Osteocyte (in vitro differentiated cells): ENCODE measurements at regions not wholly inside any gene's neighbourhood (a gene's known extent, or its start where the extent isn't known, plus 50 kb on each side); places are given as distances from the start of the nearest gene placed in this dataset.

Experiments used
- DNase-seq: peaks from one replicate; pipeline ENCODE4 v3.0.0; 2021; ENCODE audit warnings: mixed read lengths; ENCODE audit not compliant: unreplicated experiment; ENCODE audit errors: extremely low spot score
- H3K27ac Mint-ChIP-seq: one replicate; pipeline ENCODE4 v1.8.0; 2021; ENCODE audit warnings: mild to moderate bottlenecking, mixed read lengths; ENCODE audit not compliant: unreplicated experiment
- H3K27me3 Mint-ChIP-seq: one replicate; pipeline ENCODE4 v1.8.0; 2021; ENCODE audit warnings: mixed read lengths; ENCODE audit not compliant: unreplicated experiment
- H3K36me3 Mint-ChIP-seq: one replicate; pipeline ENCODE4 v1.8.0; 2021; ENCODE audit warnings: mixed read lengths; ENCODE audit not compliant: unreplicated experiment
- H3K4me1 Mint-ChIP-seq: one replicate; pipeline ENCODE4 v1.8.0; 2021; ENCODE audit warnings: mixed read lengths; ENCODE audit not compliant: unreplicated experiment
- H3K4me3 Mint-ChIP-seq: one replicate; pipeline ENCODE4 v1.8.0; 2021; ENCODE audit warnings: mild to moderate bottlenecking, moderate library complexity, mixed read lengths; ENCODE audit not compliant: unreplicated experiment
- H3K9me3 Mint-ChIP-seq: one replicate; pipeline ENCODE4 v1.8.0; 2021; ENCODE audit warnings: mixed read lengths; ENCODE audit not compliant: unreplicated experiment
- CTCF ChIP-seq: fragments of 200-600 bp; sonication (generic); IDR thresholded peaks from 2 replicates; pipeline ENCODE4 v1.5.0; 2021; ENCODE audit warnings: antibody characterized with exemption, mild to moderate bottlenecking, moderate library complexity

GRCh38 chr12:92034858-92035401, 110.7 kb downstream of the BTG1 start:
- no peak for DNase-seq
- no peaks in the 10 kb centered on the region for H3K27me3 Mint-ChIP-seq
- no peaks in the 10 kb centered on the region for H3K9me3 Mint-ChIP-seq
- no peak for TF ChIP-seq CTCF
- no peaks in the 10 kb centered on the region for H3K36me3 Mint-ChIP-seq
- peak overlapping the region; percentile 63 for H3K4me3 Mint-ChIP-seq
- peak overlapping the region; percentile 45 for H3K27ac Mint-ChIP-seq
- H3K4me1 Mint-ChIP-seq, result peaks cover 44% of the 10 kb centered on the region

GRCh38 chr12:92034083-92034482, 111.6 kb downstream of the BTG1 start:
- TF ChIP-seq CTCF, result no peak
- Mint-ChIP-seq H3K27me3 (no peaks in the 10 kb centered on the region), H3K4me3 (no peak overlapping the region), H3K4me1 (peaks cover 47% of the 10 kb centered on the region), H3K36me3 (no peaks in the 10 kb centered on the region), H3K27ac (no peak overlapping the region), H3K9me3 (no peaks in the 10 kb centered on the region)
- no peak for DNase-seq

GRCh38 chr12:92032965-92033364, 112.7 kb downstream of the BTG1 start:
- Mint-ChIP-seq H3K36me3 (no peaks in the 10 kb centered on the region), H3K9me3 (no peaks in the 10 kb centered on the region), H3K27ac (no peak overlapping the region), H3K4me1 (peaks cover 54% of the 10 kb centered on the region), H3K27me3 (no peaks in the 10 kb centered on the region), H3K4me3 (no peak overlapping the region)
- no peak for TF ChIP-seq CTCF
- DNase-seq, result no peak

- TF ChIP-seq CTCF, result no peak
- DNase-seq, result no peak
- Mint-ChIP-seq H3K4me1 (peaks cover 51% of the 10 kb centered on the region), H3K9me3 (no peaks in the 10 kb centered on the region), H3K27me3 (no peaks in the 10 kb centered on the region), H3K36me3 (no peaks in the 10 kb centered on the region), H3K4me3 (no peak overlapping the region), H3K27ac (no peak overlapping the region)
Measured at GRCh38 chr12:92032101-92032500, 113.5 kb downstream of the BTG1 start.

- no peak overlapping the region for H3K27ac Mint-ChIP-seq
- H3K4me3 Mint-ChIP-seq, result no peak overlapping the region
- no peak for TF ChIP-seq CTCF
- H3K9me3 Mint-ChIP-seq, result no peaks in the 10 kb centered on the region
- H3K27me3 Mint-ChIP-seq, result no peaks in the 10 kb centered on the region
- DNase-seq, result no peak
- H3K36me3 Mint-ChIP-seq, result no peaks in the 10 kb centered on the region
- H3K4me1 Mint-ChIP-seq, result peaks cover 37% of the 10 kb centered on the region
Measured at GRCh38 chr12:92030618-92031017, 115.0 kb downstream of the BTG1 start.
